ENCODE measurements at regions not wholly inside any gene's neighbourhood (a gene's known extent, or its start where the extent isn't known, plus 50 kb on each side); places are given as distances from the start of the nearest gene placed in this dataset.

DNA sequence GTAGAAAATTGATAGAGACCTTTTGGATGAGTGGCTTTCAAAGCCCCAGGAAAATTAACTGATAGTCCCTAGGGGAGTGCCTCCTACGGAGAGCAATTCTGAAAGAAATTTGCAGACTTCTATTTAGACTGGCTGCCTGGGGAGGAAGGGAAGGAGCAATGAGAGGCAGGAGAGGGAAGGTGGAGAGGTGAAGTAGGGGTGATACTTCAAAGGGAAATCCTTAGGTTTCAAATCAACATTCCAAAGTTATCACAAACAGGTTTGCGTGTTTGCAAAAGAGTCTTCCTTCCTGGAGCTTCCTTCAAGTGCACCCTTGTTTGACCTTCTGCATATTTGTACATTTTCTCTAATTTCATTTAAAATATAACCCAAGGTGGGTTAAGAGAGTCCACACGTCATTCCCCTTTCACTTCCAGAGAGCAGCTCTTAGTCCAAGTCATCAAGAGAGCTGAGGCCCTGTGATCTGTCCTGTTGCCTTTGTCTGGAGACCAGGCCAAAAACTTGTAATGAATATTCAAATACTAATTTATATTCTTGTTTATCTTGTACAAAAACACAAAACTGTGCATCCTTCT lies 157.8 kb downstream of the CLCN4 start:
- no peak for TF ChIP-seq CTCF (conservative IDR thresholded peaks at IDR 0.05; ENCODE audit: low read depth, low read length)
- TF ChIP-seq EZH2 (IDR thresholded peaks at IDR 0.05; ENCODE audit: borderline replicate concordance, low read depth, low read length, poor library complexity, severe bottlenecking): no peak
